ENCODE measurements at regions not wholly inside any gene's neighbourhood (a gene's known extent, or its start where the extent isn't known, plus 50 kb on each side); places are given as distances from the start of the nearest gene placed in this dataset.
"Not testable (repeated sequence)": the region's sequence is repeated elsewhere in the genome, so short reads cannot be mapped to it uniquely, and the experiment has no call there.

- DNase-seq: no peak
Observed at GRCh38 chr11:119586181-119586580, 142.8 kb downstream of the NECTIN1 start.

DNA sequence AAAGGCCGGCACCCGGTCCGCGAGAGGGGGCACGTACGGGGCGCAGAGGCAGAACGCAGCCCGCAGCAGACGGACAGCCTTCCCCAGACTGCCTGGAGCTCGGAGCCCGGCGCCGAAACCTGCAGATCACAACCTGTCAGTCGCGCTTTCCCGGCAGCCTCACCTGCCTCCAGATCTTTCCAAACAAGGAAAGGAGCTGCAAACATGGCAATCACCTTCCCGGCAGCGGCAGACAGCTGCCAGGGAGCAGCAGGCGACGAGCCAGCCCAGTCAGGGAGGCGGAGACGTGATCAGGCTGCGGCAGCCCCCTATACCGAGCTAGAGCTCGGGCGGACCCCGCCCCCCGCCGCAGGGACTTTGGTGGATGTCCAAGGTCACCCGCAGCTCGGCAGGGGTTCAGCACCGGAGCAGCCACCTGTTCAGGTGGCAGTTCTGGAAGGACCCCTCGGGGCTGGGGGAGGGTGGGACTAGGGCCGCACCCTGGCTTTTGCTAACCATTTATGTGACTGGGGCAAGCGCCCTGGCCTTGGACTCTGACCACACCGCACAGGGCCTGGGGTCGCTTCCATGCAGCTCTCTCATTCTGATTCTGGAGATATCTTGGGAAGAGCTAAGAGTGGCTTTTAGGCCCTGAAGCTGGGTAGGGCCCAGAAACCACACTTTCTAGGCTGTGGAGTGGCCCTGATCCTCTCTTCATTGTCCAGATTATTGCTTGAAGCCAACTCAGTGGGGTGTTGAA lies 143.8 kb downstream of the NECTIN1 start:
- DNase-seq: no peak

DNA sequence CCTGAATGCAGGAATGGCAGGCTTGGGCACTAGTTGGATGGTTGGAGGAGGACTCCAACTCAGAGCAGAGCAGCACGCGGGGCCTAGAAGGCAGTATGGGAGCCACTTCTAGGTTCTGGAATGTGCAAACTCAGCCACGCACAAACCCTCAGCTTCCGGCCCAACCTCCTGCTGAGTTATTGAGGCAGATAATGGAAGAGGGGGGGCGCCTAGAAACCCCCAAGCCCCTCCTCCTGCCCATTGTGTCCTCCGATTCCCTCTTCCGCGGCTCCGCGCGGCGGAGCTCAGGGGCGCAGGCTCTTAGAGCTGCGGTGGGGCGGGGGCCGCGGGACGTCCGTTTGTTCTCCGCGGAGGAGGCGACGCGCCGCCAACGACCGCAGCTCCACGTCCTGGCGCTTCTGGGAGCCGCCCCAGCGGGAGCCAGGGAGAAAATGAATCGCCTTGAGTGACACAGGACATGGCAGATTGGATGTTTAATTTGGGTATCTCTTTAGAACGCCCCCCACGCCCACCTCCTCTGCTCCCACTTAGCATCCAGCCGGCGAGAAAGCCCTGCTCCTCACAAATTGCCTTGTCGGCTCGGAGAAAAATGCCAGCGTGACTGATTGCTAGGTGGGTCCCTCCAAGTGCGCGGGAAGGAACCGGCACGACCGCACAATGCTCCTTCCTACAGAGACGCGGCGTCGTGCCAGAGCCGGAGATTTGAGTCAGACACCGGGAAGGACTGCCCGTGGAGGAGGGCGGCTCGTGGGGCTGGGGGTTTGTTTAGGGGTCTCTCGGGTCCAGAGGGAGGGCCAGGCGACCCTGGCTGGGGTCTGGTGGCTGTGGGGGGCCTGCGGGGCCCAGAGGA lies 144.6 kb downstream of the NECTIN1 start:
- DNase-seq: no peak

DNA sequence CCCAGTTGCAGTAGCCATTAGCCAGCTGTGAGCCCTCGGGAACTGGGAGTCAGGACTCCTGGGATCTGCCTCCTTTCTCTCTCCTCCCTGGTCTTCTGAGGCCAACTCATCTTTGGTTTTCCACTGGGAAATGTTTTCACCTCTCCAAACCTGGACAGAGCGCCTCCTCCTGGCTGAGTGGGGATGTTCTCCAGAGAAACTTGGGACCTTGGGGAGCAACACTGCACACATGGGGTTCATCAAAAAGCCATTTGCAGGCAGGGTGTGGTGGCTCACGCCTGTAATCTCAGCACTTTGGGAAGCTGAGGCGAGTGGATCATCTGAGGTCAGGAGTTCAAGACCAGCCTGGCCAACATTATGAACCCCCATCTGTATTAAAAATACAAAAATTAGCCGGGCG lies 145.4 kb downstream of the NECTIN1 start:
- no peak for DNase-seq

DNA sequence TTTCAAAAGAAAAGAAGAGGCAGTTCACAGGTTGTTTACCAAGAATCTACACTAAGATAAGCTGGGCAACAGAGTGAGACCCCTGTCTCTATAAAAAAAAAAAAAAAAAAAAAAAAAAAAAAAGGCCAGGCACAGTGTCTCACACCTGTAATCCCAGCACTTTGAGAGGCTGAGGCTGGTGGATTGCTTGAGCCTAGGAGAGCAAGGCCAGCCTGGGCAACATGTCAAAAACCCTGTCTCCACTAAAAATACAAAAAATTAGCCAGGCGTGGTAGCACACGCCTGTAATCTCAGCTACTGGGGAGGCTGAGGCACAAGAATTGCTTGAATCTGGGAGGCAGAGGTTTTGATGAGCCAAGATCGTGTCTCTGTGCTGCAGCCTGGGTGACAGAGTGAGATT lies 147.6 kb downstream of the NECTIN1 start:
- not testable (repeated sequence) for DNase-seq

DNA sequence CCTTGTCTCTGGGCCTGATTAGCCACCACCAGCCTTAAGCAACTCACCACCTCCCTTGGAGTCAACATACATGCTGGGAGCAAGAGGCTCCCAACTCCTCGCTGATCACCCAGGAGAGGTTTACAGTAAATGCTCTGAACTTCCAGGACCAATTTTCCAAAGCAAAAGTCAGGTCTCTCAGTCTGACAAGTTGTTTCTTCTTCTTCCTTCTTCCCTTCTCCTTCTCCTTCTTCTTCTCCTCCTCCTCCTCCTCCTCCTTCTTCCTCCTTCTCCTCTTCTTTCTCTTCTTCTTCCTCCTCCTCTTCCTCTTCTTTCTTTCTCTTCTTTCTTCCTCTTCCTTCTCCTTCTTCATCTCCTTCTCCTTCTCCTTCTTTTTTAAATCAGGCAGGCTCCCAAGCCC lies 148.2 kb downstream of the NECTIN1 start:
- DNase-seq: no peak

DNA sequence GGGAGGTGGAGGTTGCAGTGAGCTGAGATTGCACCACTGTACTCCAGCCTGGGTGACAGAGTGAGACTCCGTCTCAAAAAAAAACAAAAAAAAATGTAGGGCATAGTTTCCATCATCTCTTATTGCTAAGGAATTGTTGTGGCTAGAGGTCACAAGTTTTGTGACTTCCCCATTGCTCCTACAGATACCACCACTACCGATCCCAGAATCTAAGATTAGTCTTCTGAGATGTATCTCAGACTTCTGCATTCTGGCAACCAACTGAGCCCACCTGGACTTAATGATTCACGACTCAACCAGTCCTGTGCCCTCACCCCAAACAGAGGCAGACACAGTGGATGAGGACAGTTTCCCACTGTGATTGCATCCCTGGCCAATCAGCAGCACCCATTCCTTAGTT lies 148.9 kb downstream of the NECTIN1 start:
- DNase-seq: no peak

DNA sequence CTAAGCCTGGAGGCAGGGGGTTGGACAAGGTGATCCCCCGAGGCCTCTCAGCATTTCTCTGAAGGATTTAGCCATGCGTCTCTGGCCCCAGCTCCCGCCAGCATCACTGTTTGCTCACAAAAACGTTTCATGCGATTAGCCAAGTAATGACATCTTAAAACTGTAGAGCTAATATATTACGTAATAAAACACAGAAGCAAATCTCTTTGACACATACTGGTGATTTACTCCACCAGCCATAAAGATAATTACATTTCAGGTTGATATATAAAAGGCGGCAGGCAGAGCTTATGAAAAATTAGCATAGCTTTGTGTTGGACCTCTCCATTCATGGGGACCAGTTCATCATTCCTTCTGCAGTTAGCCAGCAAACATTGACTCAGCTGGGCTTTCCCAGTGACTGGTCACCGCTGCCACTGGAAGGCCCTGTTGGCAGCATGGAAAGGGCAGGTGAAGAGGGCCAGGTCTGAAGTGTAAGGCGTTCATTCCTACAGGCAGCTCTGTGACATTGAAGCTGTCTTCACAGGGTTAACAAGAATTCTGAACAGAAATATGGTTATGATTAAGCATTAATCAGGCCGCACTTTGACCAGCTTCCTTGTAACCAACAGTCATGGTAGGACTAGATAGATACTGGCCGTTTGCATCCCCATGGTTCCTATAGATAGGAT lies 150.3 kb downstream of the NECTIN1 start:
- no peak for DNase-seq

- no peak for DNase-seq
Observed at GRCh38 chr11:119573858-119574257, 150.9 kb upstream of the THY1 start.

DNA sequence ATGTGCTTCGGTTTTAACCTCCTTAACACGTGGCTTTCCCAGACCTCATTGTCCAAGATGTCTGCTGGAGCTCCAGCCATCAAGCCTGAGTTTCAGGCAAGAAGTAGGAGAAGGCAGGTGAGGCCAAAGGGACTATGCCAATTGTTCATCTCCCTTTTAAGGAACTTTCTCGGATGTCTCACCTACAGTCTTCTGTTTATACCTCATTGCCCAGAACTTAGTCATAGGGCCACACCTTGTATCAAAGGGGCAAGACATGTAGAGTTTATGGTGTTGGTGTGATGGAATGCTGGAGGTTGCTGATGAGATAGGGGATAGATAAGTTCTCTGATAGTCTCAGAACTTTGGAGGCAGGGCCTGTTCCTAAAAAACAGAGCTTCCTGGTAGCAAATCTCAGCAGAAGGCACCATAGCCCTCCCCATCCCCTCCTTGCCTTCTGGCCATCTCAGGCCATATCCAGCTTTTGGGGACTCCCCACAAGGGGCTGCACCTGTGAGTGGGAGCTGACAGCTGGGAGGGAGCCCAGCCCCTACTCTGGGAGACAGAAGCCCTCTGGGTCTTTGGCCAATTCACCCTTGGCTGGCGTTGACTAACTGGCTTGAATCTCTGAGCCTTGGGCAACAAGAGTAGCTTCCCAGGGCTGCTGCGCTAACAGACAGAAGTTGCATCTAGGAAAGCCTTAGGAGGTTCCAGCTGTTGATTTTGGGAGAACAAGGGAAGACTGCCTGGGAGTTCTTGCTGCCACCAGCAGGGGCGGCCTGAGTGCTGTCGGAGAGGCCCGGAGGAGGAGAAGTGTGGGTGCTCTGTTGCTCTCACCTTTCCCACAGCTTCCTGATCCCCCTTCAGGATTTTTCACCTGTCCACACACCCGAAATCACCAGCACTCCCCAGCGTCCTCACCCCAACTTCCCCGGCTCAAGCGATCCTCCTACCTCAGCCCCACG lies 149.8 kb upstream of the THY1 start:
- no peak for DNase-seq

DNA sequence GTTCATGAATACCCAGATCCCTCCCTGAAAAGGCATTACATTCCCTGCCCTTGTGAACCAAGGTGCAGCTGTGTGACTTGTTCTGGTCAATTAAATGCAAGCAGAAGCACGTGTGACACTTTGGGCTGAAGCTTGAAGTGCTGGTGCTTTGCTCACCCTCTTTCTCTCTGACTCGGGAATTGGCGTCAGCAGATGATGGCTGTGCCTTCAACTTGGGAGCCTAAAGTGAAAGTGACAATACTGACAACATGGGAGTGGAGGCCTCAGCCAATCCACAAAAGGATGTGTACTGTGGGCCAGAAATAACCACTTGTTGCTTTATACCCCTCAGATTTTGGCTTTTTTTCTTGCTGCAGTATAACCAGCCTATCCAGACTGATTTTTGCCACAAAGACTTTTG lies 148.3 kb upstream of the THY1 start:
- no peak for DNase-seq

- no peak for DNase-seq
Observed at GRCh38 chr11:119567688-119568582, 145.0 kb upstream of the THY1 start.

- no peak for DNase-seq
Observed at GRCh38 chr11:119566319-119566718, 143.3 kb upstream of the THY1 start.

- not testable (repeated sequence) for DNase-seq
Observed at GRCh38 chr11:119565693-119566092, 142.7 kb upstream of the THY1 start.

GRCh38 chr11:119560961-119561360 lies 138.0 kb upstream of the THY1 start:
- DNase-seq: no peak

GRCh38 chr11:119560291-119560690 lies 137.3 kb upstream of the THY1 start:
- DNase-seq: no peak

- no peak for DNase-seq
Observed at GRCh38 chr11:119552106-119552485, 129.1 kb upstream of the THY1 start.

- DNase-seq: no peak
Observed at GRCh38 chr11:119551420-119552105, 128.6 kb upstream of the THY1 start.

DNA sequence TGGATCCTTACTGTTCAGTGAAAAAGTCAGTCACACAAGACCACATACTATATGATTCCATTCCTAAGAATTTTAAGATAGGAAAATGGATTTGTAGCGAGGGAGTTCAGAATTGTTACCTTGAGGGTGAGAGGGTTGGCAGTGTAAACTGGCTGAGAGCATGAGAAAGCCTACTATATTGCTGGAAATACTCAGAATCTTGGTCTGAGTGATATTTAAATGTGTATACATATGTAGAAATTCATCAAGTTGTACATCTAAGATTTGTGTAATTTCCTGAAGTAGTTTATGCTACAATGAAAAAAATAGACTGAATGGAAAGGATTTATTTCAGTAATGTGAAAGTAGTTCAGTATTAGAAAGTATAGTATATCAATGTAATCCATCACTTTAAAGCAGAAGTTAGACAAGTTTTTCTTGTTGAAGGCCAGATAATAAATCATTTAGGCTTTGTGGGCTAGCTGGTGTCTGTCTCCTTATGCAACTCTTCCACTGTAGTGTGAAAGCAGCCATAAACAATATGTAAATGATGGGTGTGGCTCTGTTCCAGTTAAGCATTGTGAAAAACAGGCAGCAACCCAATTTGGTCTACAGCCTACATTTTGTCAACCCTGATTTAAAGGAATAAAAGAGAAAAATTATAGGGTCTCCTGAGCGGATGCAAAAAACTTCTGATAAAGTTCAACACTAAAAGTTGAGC lies 127.2 kb upstream of the THY1 start:
- DNase-seq: no peak

DNA sequence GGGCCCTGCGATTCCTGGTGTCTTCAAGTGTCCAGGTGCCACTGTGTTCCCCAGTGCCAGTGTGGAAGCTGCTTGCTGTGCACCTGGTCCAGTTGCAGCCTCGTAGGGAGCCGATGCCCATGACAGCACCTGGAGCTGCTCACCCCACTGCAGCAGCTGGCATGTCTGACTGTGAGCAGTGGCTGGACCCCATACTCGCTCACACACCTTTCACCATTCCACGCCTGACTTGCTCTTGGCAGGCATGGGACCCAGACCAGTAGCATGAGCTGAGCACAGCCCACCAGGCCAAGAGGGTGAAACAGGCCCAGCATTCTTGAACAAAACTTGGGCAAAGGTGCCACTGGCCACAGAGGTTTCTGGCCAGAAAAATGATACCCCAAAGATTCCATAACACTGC lies 124.5 kb upstream of the THY1 start:
- no peak for DNase-seq

Data from activated CD4-positive, alpha-beta T cell treated with anti-CD3 and anti-CD28 coated beads for 4 hours (primary cell).